ENCODE measurements at regions not wholly inside any gene's neighbourhood (a gene's known extent, or its start where the extent isn't known, plus 50 kb on each side); places are given as distances from the start of the nearest gene placed in this dataset.

GRCh38 chr10:123491364-123491763 is 174.8 kb upstream of the GPR26 start:
- Histone ChIP-seq H3K36me3 (no peaks in the 10 kb centered on the region), H3K27ac (no peak overlapping the region), H3K27me3 (peaks cover 0 to 12% (median 0%) of the 10 kb centered on the region in 3 donors), H3K4me3 (no peak overlapping the region), H3K4me1 (no peaks in the 10 kb centered on the region), H3K9me3 (no peaks in the 10 kb centered on the region)
- TF ChIP-seq POLR2AphosphoS5 (IDR thresholded peaks at IDR 0.05), result no peak
- no peak for TF ChIP-seq EP300 (IDR thresholded peaks at IDR 0.05)
- TF ChIP-seq POLR2A (IDR thresholded peaks at IDR 0.05), result no peak
- TF ChIP-seq CTCF (IDR thresholded peaks at IDR 0.05), result no peak
- intact Hi-C loops (cut with DNase I), result no loop called here
- no peak for DNase-seq
- WGBS, 2 donors, result 40 to 69% methylated on average over 6 of the region's 6 CpGs

DNA sequence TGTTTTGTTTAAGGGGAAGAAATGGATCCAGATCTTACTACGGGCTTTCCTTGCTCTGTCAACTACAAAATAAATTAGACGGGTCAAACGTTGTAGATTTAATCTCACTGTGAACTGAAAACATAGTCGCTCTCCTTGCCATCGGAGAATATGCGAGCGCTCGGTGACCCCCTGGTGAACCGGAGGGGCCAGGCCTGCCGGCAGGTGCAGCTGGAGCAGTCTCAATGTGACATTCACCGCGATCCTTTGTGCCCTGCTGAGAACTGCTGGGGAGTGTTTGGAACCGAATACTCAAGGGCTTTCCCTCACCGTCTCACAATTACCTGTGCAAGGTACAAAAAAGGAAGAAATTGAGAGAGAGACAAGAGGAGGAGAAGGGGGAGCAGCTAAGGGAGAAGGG is 174.1 kb upstream of the GPR26 start:
- Histone ChIP-seq H3K36me3 (no peaks in the 10 kb centered on the region), H3K9me3 (no peaks in the 10 kb centered on the region), H3K4me3 (no peak overlapping the region), H3K27ac (no peak overlapping the region), H3K4me1 (no peaks in the 10 kb centered on the region), H3K27me3 (peaks cover 0 to 12% (median 0%) of the 10 kb centered on the region in 3 donors)
- 48 to 67% methylated on average over 14 of the region's 14 CpGs for WGBS, 2 donors
- TF ChIP-seq POLR2A (IDR thresholded peaks at IDR 0.05) (no peak), POLR2AphosphoS5 (IDR thresholded peaks at IDR 0.05) (no peak), CTCF (IDR thresholded peaks at IDR 0.05) (no peak), EP300 (IDR thresholded peaks at IDR 0.05) (no peak)
- intact Hi-C loops (cut with DNase I), result no loop called here
- DNase-seq, result no peak

DNA sequence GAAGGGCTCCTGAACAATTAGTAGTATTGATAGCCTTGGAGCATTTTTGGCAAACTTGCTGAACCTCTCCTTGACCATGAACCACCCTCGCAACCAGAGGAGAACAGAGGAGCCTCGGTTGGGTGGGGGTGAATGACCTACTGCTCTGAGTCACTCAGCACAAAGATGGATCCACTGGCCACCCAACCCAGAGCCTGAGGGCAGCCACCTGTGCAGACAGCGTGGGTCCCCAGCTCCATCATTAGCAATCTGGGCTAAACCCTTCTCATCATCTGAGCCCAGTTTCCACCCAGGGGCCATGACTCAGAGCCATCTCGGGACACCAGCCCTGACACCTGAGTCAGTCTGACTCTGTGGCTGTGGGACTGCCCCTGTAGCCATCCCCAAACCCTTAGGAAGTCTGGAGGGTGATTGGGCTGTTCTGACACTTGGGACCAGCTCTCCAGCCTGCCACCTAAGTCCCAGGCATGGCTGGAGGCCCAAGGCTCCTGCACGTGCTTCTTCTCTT is 171.8 kb upstream of the GPR26 start:
- WGBS, 2 donors, result 87 to 88% methylated on average over 5 of the region's 5 CpGs
- peaks cover 0 to 12% (median 0%) of the 10 kb centered on the region in 3 donors for H3K27me3 ChIP-seq
- H3K27ac ChIP-seq, result no peak overlapping the region
- intact Hi-C loops (cut with DNase I), result no loop called here
- TF ChIP-seq EP300 (IDR thresholded peaks at IDR 0.05), result no peak
- TF ChIP-seq POLR2A (IDR thresholded peaks at IDR 0.05), result no peak
- TF ChIP-seq POLR2AphosphoS5 (IDR thresholded peaks at IDR 0.05), result no peak
- no peak for TF ChIP-seq CTCF (IDR thresholded peaks at IDR 0.05)
- H3K4me3 ChIP-seq, result no peak overlapping the region
- no peaks in the 10 kb centered on the region for H3K9me3 ChIP-seq
- no peak for DNase-seq
- H3K36me3 ChIP-seq, result no peaks in the 10 kb centered on the region
- no peaks in the 10 kb centered on the region for H3K4me1 ChIP-seq

DNA sequence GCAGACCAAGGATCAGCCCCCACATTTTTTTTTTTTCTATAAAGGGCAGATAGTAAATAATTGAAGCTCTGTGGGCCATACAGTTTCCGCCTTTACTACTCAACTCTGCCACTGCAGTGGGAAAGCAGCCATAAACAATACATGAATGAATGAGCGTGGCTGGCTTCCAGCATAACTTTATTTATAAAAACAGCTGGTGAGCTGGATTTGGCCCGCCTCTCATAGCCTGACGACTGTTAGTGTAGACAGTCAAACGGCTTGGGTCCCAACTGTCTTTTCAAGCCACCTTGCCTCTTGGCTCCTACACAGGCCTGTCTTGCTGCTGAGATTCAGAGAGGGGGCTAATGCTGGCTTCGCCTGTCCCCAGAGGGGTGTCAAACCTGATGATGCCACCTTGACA is 169.8 kb upstream of the GPR26 start:
- 30 to 57% methylated on average over 6 of the region's 6 CpGs for WGBS, 2 donors
- H3K9me3 ChIP-seq, result no peaks in the 10 kb centered on the region
- no peaks in the 10 kb centered on the region for H3K36me3 ChIP-seq
- intact Hi-C loops (cut with DNase I), result no loop called here
- no peak overlapping the region for H3K4me3 ChIP-seq
- TF ChIP-seq POLR2AphosphoS5 (IDR thresholded peaks at IDR 0.05), result no peak
- no peak for TF ChIP-seq EP300 (IDR thresholded peaks at IDR 0.05)
- no peak for TF ChIP-seq POLR2A (IDR thresholded peaks at IDR 0.05)
- TF ChIP-seq CTCF (IDR thresholded peaks at IDR 0.05), result no peak
- no peak for DNase-seq
- H3K27ac ChIP-seq, result no peak overlapping the region
- peaks cover 0 to 4% (median 0%) of the 10 kb centered on the region in 3 donors for H3K27me3 ChIP-seq
- H3K4me1 ChIP-seq, result no peaks in the 10 kb centered on the region

DNA sequence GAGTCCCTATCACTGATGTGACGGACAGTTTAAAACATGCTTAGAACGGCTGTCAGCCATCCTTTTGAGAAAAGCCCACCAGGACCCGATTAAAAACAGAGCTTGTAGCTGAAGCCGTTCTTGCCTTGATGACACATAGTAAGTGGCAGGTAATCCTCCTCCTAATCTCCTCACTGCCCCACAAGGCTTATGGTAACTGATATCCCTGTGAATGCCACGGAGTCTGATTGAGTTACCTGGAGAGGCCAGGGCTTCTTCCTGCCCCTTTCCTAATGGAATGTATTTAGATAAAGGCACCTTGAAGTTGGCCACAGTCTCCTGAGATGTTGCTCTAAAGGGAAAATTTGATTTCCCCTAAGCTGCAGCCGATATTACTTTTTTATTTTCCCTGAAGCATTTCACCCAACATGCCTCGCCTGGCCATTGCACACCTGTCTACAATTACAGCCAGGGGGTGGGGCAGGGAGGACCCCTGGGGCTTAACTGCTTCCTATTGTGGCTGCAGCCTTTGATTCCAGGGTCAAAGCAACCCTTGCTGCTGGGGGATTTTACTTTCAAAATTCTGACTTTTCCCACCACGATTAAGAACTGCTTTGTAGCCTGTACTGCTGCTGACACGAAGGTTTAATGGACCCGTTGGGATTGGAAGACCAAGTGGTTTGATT is 169.0 kb upstream of the GPR26 start:
- Histone ChIP-seq H3K9me3 (no peaks in the 10 kb centered on the region), H3K4me3 (no peak overlapping the region), H3K36me3 (no peaks in the 10 kb centered on the region), H3K4me1 (no peaks in the 10 kb centered on the region), H3K27me3 (no peaks in the 10 kb centered on the region), H3K27ac (no peak overlapping the region)
- no peak for TF ChIP-seq CTCF (IDR thresholded peaks at IDR 0.05)
- no peak for TF ChIP-seq EP300 (IDR thresholded peaks at IDR 0.05)
- no peak for TF ChIP-seq POLR2AphosphoS5 (IDR thresholded peaks at IDR 0.05)
- TF ChIP-seq POLR2A (IDR thresholded peaks at IDR 0.05), result no peak
- DNase-seq, result no peak
- 64 to 67% methylated on average over 10 of the region's 10 CpGs for WGBS, 2 donors
- intact Hi-C loops (cut with DNase I), result no loop called here

All from sigmoid colon (tissue), 6 donors.